ENCODE measurements at regions not wholly inside any gene's neighbourhood (a gene's known extent, or its start where the extent isn't known, plus 50 kb on each side); places are given as distances from the start of the nearest gene placed in this dataset.
"Not testable (repeated sequence)": the region's sequence is repeated elsewhere in the genome, so short reads cannot be mapped to it uniquely, and the experiment has no call there.

DNA sequence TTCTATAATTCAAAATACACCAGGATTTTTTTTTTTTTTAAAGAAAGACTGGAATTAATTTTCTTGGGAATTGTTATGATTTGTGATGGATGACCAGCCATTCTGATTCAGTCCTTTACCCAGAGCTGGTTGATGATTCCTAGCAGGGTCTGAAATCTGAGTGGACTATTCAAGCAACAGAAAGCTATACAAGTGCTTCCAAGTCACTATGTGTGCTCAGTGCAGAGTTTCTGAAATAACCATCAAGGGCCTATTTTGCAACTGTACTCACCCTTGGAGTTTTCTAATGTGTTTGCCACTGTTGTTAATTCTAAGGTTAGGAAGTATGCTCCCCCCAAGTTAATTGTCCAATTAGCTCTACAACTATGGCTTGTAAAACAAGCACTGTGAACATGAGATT is 137.7 kb upstream of the RAPGEF2 start:
- TF ChIP-seq POLR2A (IDR thresholded peaks at IDR 0.05), result no peak
- TF ChIP-seq, protein P1, sequence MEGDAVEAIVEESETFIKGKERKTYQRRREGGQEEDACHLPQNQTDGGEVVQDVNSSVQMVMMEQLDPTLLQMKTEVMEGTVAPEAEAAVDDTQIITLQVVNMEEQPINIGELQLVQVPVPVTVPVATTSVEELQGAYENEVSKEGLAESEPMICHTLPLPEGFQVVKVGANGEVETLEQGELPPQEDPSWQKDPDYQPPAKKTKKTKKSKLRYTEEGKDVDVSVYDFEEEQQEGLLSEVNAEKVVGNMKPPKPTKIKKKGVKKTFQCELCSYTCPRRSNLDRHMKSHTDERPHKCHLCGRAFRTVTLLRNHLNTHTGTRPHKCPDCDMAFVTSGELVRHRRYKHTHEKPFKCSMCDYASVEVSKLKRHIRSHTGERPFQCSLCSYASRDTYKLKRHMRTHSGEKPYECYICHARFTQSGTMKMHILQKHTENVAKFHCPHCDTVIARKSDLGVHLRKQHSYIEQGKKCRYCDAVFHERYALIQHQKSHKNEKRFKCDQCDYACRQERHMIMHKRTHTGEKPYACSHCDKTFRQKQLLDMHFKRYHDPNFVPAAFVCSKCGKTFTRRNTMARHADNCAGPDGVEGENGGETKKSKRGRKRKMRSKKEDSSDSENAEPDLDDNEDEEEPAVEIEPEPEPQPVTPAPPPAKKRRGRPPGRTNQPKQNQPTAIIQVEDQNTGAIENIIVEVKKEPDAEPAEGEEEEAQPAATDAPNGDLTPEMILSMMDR (IDR thresholded peaks at IDR 0.05), result no peak
- no peak for DNase-seq
- H3K9me3 ChIP-seq, result no peaks in the 10 kb centered on the region
- H3K36me3 ChIP-seq, result no peaks in the 10 kb centered on the region
- H3K27ac ChIP-seq, result no peak overlapping the region
- intact Hi-C loops (cut with DNase I; ENCODE audit: low total_unique reads), result no loop called here
- H3K4me3 ChIP-seq, result no peak overlapping the region
- H3K27me3 ChIP-seq, result no peaks in the 10 kb centered on the region
- H3K4me1 ChIP-seq, result no peaks in the 10 kb centered on the region

DNA sequence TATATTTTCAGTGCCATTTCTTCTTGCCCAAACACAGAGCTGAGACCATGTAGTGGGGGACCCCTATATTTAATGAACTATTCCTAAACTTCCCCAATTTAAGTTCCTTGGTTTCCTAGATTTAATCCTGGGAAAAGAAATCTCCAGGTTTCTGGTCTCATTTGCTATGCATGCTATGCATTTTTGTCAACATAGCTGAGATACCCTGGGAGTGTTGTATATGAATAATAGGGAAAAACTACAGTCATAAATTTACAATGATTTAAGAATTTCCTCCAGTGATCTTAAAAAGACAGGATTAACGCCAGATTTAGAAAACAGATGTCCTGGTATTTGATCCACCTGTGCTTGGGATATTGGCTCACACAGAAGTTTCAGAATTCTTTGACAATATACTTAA is 136.8 kb upstream of the RAPGEF2 start:
- Histone ChIP-seq H3K27ac (no peak overlapping the region), H3K9me3 (no peaks in the 10 kb centered on the region), H3K4me1 (no peaks in the 10 kb centered on the region), H3K4me3 (no peak overlapping the region), H3K36me3 (no peaks in the 10 kb centered on the region), H3K27me3 (no peaks in the 10 kb centered on the region)
- no peak for DNase-seq
- TF ChIP-seq, protein P1 (IDR thresholded peaks at IDR 0.05), result no peak
- no peak for TF ChIP-seq POLR2A (IDR thresholded peaks at IDR 0.05)
- intact Hi-C loops (cut with DNase I; ENCODE audit: low total_unique reads), result no loop called here

DNA sequence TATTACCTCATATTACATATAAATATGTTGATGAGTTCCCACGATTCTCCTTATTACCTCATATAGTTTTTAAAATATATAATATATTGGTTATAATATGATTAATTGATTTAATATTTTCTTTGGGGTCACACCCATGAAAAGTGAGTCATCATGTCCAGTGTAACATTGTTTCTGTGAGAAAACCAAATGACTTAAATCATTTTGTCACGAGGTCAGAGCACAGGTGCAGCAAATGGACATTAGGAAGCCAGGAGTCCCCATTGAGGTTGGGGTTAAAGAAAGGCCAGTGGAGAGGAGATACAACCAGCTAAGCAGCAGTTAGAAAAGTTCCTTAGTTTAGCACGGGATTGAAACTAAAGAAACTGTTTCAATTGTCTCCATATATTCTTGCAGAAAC is 133.9 kb upstream of the RAPGEF2 start:
- H3K27me3 ChIP-seq, result no peaks in the 10 kb centered on the region
- intact Hi-C loops (cut with DNase I; ENCODE audit: low total_unique reads), result no loop called here
- H3K4me1 ChIP-seq, result no peaks in the 10 kb centered on the region
- H3K9me3 ChIP-seq, result no peaks in the 10 kb centered on the region
- TF ChIP-seq POLR2A (IDR thresholded peaks at IDR 0.05), result no peak
- TF ChIP-seq, protein P1 (IDR thresholded peaks at IDR 0.05), result no peak
- DNase-seq, result no peak
- no peaks in the 10 kb centered on the region for H3K36me3 ChIP-seq
- H3K27ac ChIP-seq, result no peak overlapping the region
- no peak overlapping the region for H3K4me3 ChIP-seq

DNA sequence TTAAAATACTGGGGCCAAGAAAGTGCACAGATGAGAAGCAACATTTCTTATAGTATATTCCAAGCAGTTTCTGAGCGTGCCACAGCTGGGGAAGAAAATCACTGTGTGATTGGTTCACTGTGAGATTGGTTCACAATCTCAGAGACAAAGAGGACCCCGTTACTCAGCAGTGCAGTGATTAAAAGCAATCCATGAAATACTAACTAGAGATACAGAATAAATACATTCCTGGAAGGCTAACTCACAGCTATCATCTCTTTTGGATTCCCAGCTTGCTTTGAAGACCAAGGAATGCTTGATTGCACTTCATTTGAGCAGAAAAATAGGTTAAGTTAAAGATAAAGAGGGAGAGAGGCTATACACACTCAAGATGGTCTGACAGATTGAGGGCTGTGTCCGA is 132.1 kb upstream of the RAPGEF2 start:
- intact Hi-C loops (cut with DNase I; ENCODE audit: low total_unique reads), result no loop called here
- TF ChIP-seq, protein P1 (IDR thresholded peaks at IDR 0.05), result no peak
- TF ChIP-seq POLR2A (IDR thresholded peaks at IDR 0.05), result no peak
- H3K4me1 ChIP-seq, result no peaks in the 10 kb centered on the region
- DNase-seq, result no peak
- H3K27ac ChIP-seq, result no peak overlapping the region
- no peaks in the 10 kb centered on the region for H3K27me3 ChIP-seq
- H3K4me3 ChIP-seq, result no peak overlapping the region
- no peaks in the 10 kb centered on the region for H3K9me3 ChIP-seq
- H3K36me3 ChIP-seq, result no peaks in the 10 kb centered on the region

DNA sequence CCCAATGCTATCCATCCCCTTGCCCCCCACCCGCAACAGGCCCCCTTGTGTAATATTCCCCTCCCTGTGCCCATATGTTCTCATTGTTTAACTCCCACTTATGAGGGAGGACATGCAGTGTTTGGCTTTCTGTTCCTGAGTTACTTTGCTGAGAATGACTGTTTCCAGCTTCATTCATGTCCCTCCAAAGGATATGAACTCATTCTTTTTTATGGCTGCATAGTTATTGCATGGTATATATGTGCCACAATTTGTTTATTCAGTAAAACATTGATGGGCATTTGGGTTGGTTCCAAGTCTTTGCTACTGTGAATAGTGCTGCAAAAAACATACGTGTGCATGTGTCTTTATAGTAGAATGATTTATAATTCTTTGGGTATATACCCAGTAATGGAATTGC is 128.4 kb upstream of the RAPGEF2 start:
- H3K4me1 ChIP-seq; DNase-seq; H3K9me3 ChIP-seq; intact Hi-C loops (cut with DNase I; ENCODE audit: low total_unique reads); H3K4me3 ChIP-seq; H3K36me3 ChIP-seq; H3K27me3 ChIP-seq; H3K27ac ChIP-seq: not testable (repeated sequence)

DNA sequence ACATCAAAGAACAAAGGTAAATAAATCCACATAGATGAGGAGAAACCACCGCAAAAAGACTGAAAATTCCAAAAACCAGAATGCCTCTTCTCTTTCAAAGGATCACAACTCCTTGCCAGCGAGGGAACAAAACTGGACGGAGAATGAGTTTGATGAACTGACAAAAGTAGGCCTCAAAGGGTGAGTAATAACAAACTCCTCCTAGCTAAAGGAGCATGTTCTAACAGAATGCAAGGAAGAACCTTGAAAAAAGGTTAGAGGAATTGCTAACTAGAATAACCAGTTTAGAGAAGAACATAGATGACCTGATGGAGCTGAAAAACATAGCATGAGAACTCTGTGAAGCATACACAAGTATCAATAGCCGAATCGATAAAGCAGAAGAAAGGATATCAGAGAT is 122.2 kb upstream of the RAPGEF2 start:
- H3K9me3 ChIP-seq; H3K27ac ChIP-seq; H3K36me3 ChIP-seq; DNase-seq; intact Hi-C loops (cut with DNase I; ENCODE audit: low total_unique reads); H3K4me3 ChIP-seq; H3K27me3 ChIP-seq; H3K4me1 ChIP-seq: not testable (repeated sequence)

All from uterus (tissue), 3 donors.